ENCODE measurements at regions not wholly inside any gene's neighbourhood (a gene's known extent, or its start where the extent isn't known, plus 50 kb on each side); places are given as distances from the start of the nearest gene placed in this dataset.
"Not testable (repeated sequence)": the region's sequence is repeated elsewhere in the genome, so short reads cannot be mapped to it uniquely, and the experiment has no call there.

GRCh38 chrX:66110112-66110511 lies 53.9 kb upstream of the HEPH start:
- no peak for TF ChIP-seq CTCF (IDR thresholded peaks at IDR 0.05; ENCODE audit: borderline replicate concordance, extremely low read depth, insufficient read depth)
- Histone ChIP-seq H3K36me3 (ENCODE audit: control insufficient read depth in 2 of 3, insufficient read depth in 3 of 3, low read length in 3 of 3) (no peaks in the 10 kb centered on the region), H3K9me3 (ENCODE audit: control insufficient read depth in 2 of 3, insufficient read depth in 1 of 3, low read length in 3 of 3) (no peaks in the 10 kb centered on the region), H3K27me3 (ENCODE audit: control insufficient read depth, insufficient read depth, low read length) (no peaks in the 10 kb centered on the region), H3K27ac (ENCODE audit: low read depth in 2 of 2, low read length in 2 of 2) (no peak overlapping the region), H3K4me1 (ENCODE audit: control insufficient read depth in 2 of 3, insufficient read depth in 2 of 3, low read depth in 1 of 3, low read length in 3 of 3) (no peaks in the 10 kb centered on the region), H3K4me3 (ENCODE audit: low read length in 3 of 3) (no peak overlapping the region), H3K9ac (ENCODE audit: low read length in 3 of 3) (no peak overlapping the region)
- FAIRE-seq (peak; percentile 83), DNase-seq (peak in 1 of 5 donors; percentile 7)
- intact Hi-C loops (cut with DNase I): no loop called here

DNA sequence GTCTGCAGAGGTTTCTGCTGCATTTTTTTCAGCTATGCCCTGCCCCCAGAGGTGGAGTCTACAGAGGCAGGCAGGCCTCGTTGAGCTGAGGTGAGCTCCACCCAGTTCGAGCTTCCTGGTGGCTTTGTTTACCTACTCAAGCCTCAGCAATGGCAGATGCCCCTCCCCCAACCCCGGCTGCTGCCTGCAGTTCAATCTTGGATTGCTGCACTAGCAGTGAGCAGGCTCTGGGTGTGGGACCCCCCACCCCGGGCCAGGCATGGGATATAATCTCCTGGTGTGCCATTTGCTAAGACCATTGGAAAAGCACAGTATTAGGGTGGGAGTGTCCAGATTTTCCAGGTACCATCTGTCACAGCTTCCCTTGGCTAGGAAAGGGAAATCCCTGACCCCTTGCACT lies 56.2 kb upstream of the HEPH start:
- H3K27me3 ChIP-seq (ENCODE audit: control insufficient read depth, insufficient read depth, low read length); H3K4me1 ChIP-seq (ENCODE audit: control insufficient read depth in 2 of 3, insufficient read depth in 2 of 3, low read depth in 1 of 3, low read length in 3 of 3); intact Hi-C loops (cut with DNase I); H3K9me3 ChIP-seq (ENCODE audit: control insufficient read depth in 2 of 3, insufficient read depth in 1 of 3, low read length in 3 of 3); H3K9ac ChIP-seq (ENCODE audit: low read length in 3 of 3); H3K27ac ChIP-seq (ENCODE audit: low read depth in 2 of 2, low read length in 2 of 2); H3K36me3 ChIP-seq (ENCODE audit: control insufficient read depth in 2 of 3, insufficient read depth in 3 of 3, low read length in 3 of 3); H3K4me3 ChIP-seq (ENCODE audit: low read length in 3 of 3); FAIRE-seq: not testable (repeated sequence)
- DNase-seq: peak in 1 of 5 donors; percentile 63

DNA sequence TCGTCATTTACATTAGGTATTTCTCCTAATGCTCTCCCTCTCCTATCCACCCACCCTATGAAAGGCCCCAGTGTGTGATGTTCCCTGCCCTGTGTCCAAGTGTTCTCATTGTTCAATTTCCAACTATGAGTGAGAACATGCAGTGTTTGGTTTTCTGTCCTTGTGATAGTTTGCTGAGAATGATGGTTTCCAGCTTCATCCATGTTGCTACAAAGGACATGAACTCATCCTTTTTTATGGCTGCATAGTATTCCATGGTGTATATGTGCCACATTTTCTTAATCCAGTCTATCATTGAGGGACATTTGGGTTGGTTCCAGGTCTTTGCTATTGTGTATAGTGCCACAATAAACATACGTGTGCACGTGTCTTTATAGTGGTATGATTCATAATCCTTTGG lies 61.6 kb upstream of the HEPH start:
- H3K4me1 ChIP-seq (ENCODE audit: control insufficient read depth in 2 of 3, insufficient read depth in 2 of 3, low read depth in 1 of 3, low read length in 3 of 3); H3K4me3 ChIP-seq (ENCODE audit: low read length in 3 of 3); H3K36me3 ChIP-seq (ENCODE audit: control insufficient read depth in 2 of 3, insufficient read depth in 3 of 3, low read length in 3 of 3); H3K9ac ChIP-seq (ENCODE audit: low read length in 3 of 3); H3K27ac ChIP-seq (ENCODE audit: low read depth in 2 of 2, low read length in 2 of 2); intact Hi-C loops (cut with DNase I); FAIRE-seq; DNase-seq; H3K27me3 ChIP-seq (ENCODE audit: control insufficient read depth, insufficient read depth, low read length); H3K9me3 ChIP-seq (ENCODE audit: control insufficient read depth in 2 of 3, insufficient read depth in 1 of 3, low read length in 3 of 3): not testable (repeated sequence)

- FAIRE-seq (no peak), DNase-seq (no peak)
- no peaks in the 10 kb centered on the region for H3K9me3 ChIP-seq (ENCODE audit: control insufficient read depth in 2 of 3, insufficient read depth in 1 of 3, low read length in 3 of 3)
- no peaks in the 10 kb centered on the region for H3K36me3 ChIP-seq (ENCODE audit: control insufficient read depth in 2 of 3, insufficient read depth in 3 of 3, low read length in 3 of 3)
- H3K27ac ChIP-seq (ENCODE audit: low read depth in 2 of 2, low read length in 2 of 2): no peak overlapping the region
- H3K9ac ChIP-seq (ENCODE audit: low read length in 3 of 3): no peak overlapping the region
- TF ChIP-seq CTCF (IDR thresholded peaks at IDR 0.05; ENCODE audit: borderline replicate concordance, extremely low read depth, insufficient read depth): no peak
- H3K4me1 ChIP-seq (ENCODE audit: control insufficient read depth in 2 of 3, insufficient read depth in 2 of 3, low read depth in 1 of 3, low read length in 3 of 3): no peaks in the 10 kb centered on the region
- H3K4me3 ChIP-seq (ENCODE audit: low read length in 3 of 3): no peak overlapping the region
- intact Hi-C loops (cut with DNase I): no loop called here
- H3K27me3 ChIP-seq (ENCODE audit: control insufficient read depth, insufficient read depth, low read length): no peaks in the 10 kb centered on the region
Observed at GRCh38 chrX:66098162-66098561, 58.3 kb upstream of the VSIG4 start.

- H3K9ac ChIP-seq (ENCODE audit: low read length in 3 of 3); intact Hi-C loops (cut with DNase I); H3K4me1 ChIP-seq (ENCODE audit: control insufficient read depth in 2 of 3, insufficient read depth in 2 of 3, low read depth in 1 of 3, low read length in 3 of 3); H3K27me3 ChIP-seq (ENCODE audit: control insufficient read depth, insufficient read depth, low read length); H3K27ac ChIP-seq (ENCODE audit: low read depth in 2 of 2, low read length in 2 of 2); H3K4me3 ChIP-seq (ENCODE audit: low read length in 3 of 3); H3K9me3 ChIP-seq (ENCODE audit: control insufficient read depth in 2 of 3, insufficient read depth in 1 of 3, low read length in 3 of 3); DNase-seq; H3K36me3 ChIP-seq (ENCODE audit: control insufficient read depth in 2 of 3, insufficient read depth in 3 of 3, low read length in 3 of 3): not testable (repeated sequence)
- peak; percentile 99 for FAIRE-seq
Observed at GRCh38 chrX:66096987-66097386, 57.1 kb upstream of the VSIG4 start.

GRCh38 chrX:66090004-66090403 lies 50.1 kb upstream of the VSIG4 start:
- FAIRE-seq; H3K27me3 ChIP-seq (ENCODE audit: control insufficient read depth, insufficient read depth, low read length); H3K9me3 ChIP-seq (ENCODE audit: control insufficient read depth in 2 of 3, insufficient read depth in 1 of 3, low read length in 3 of 3); H3K9ac ChIP-seq (ENCODE audit: low read length in 3 of 3); H3K36me3 ChIP-seq (ENCODE audit: control insufficient read depth in 2 of 3, insufficient read depth in 3 of 3, low read length in 3 of 3); H3K4me1 ChIP-seq (ENCODE audit: control insufficient read depth in 2 of 3, insufficient read depth in 2 of 3, low read depth in 1 of 3, low read length in 3 of 3); H3K27ac ChIP-seq (ENCODE audit: low read depth in 2 of 2, low read length in 2 of 2); H3K4me3 ChIP-seq (ENCODE audit: low read length in 3 of 3); DNase-seq; intact Hi-C loops (cut with DNase I): not testable (repeated sequence)
